ENCODE measurements at regions not wholly inside any gene's neighbourhood (a gene's known extent, or its start where the extent isn't known, plus 50 kb on each side); places are given as distances from the start of the nearest gene placed in this dataset.

- no peak for TF ChIP-seq CTCF (IDR thresholded peaks at IDR 0.05)
- no peak for TF ChIP-seq POLR2AphosphoS5 (IDR thresholded peaks at IDR 0.05; ENCODE audit: low read depth, low read length)
Observed at GRCh38 chr5:82355496-82355895, 77.3 kb upstream of the RPS23 start.
